Ovary (tissue), 7 donors: ENCODE measurements at regions not wholly inside any gene's neighbourhood (a gene's known extent, or its start where the extent isn't known, plus 50 kb on each side); places are given as distances from the start of the nearest gene placed in this dataset.
"Not testable (repeated sequence)": the region's sequence is repeated elsewhere in the genome, so short reads cannot be mapped to it uniquely, and the experiment has no call there.

ENCODE experiments used
- DNase-seq, 5 donors: peaks; one replicate each; pipeline ENCODE4 v3.0.0-alpha.2; 2019 to 2020
- H3K27ac ChIP-seq, 2 donors: fragments of 200-600 bp; one replicate each; pipeline versions ENCODE4 v1.5.1 to v1.8.0; 2019 to 2022
- H3K27me3 ChIP-seq: fragments of 200-600 bp; one replicate; pipeline ENCODE4 v1.8.0; 2022
- H3K36me3 ChIP-seq: fragments of 200-600 bp; sonication (generic); one replicate; pipeline ENCODE4 v1.5.1; 2019
- H3K4me1 ChIP-seq: one replicate; pipeline ENCODE4 v1.8.1; 2013; ENCODE audit warnings: mild to moderate bottlenecking, moderate library complexity; ENCODE audit not compliant: insufficient read depth
- H3K4me3 ChIP-seq: fragments of 200-600 bp; sonication (generic); one replicate; pipeline ENCODE4 v1.5.1; 2017
- H3K9me3 ChIP-seq, 2 donors: fragments of 200-600 bp in 1 of 2; sonication (generic) in 1 of 2; one replicate each; pipeline versions ENCODE4 v1.5.1 to v1.8.1; 2013 to 2019; ENCODE audit warnings: mild to moderate bottlenecking in 1 of 2, moderate library complexity in 1 of 2
- CTCF ChIP-seq, 3 donors: fragments of 450-650 bp in 2 of 3; fragments of 200-600 bp in 1 of 3; IDR thresholded peaks; one replicate each; pipeline versions ENCODE4 v1.5.1 to v1.8.0; 2016 to 2022; ENCODE audit warnings: antibody characterized with exemption in 3 of 3, mild to moderate bottlenecking in 1 of 3
- EP300 ChIP-seq: sonication (generic); formaldehyde crosslinking; IDR thresholded peaks from one replicate; pipeline ENCODE4 v1.6.1; 2017; ENCODE audit warnings: antibody characterized with exemption
- POLR2A ChIP-seq: fragments of 450-650 bp; IDR thresholded peaks from one replicate; pipeline ENCODE4 v1.6.1; 2017; ENCODE audit warnings: antibody characterized with exemption, mild to moderate bottlenecking, moderate library complexity
- WGBS, 3 donors: extraction: QIAGEN DNeasy Blood & Tissue Kit in 1 of 3; methylation state at CpG; one replicate each; pipeline versions ENCODE4 v1.1.5 to v1.1.7; 2013 to 2017; 5-methylcytosine and 5-hydroxymethylcytosine counted together
- intact Hi-C, 4 donors: fragments of 100-400 bp; cut with DNase I; formaldehyde crosslinking; loops; one replicate each; pipeline versions ENCODE4 v1.11.0 to v1.15.1; 2022 to 2023
- donor health status: DM: no; HTN: no; CAD: no; lungs with moderate emphysema.
- donor health status: DM: no; HTN: no; CAD: no.
- donor health status: Bipolar disorder and iron deficiency.
- donor health status: DM: no; HTN: no; CAD: no.
- donor health status: DM: yes; HTN: yes; CAD: no.

GRCh38 chr11:119572481-119573424 lies 149.8 kb upstream of the THY1 start:
- intact Hi-C loops: no loop called here
- WGBS, 3 donors: 80 to 86% (median 85%) methylated on average over 13 of the region's 13 CpGs
- H3K9me3 ChIP-seq: no peaks in the 10 kb centered on the region
- H3K27me3 ChIP-seq: no peaks in the 10 kb centered on the region
- H3K4me1 ChIP-seq: no peaks in the 10 kb centered on the region
- no peak for TF ChIP-seq EP300
- TF ChIP-seq CTCF (IDR thresholded peaks at IDR 0.05): no peak
- no peak for TF ChIP-seq POLR2A
- H3K4me3 ChIP-seq: no peak overlapping the region
- no peaks in the 10 kb centered on the region for H3K36me3 ChIP-seq
- H3K27ac ChIP-seq: no peak overlapping the region
- no peak for DNase-seq

- 56 to 71% (median 57%) methylated on average over 3 of the region's 3 CpGs for WGBS, 3 donors
- TF ChIP-seq CTCF (IDR thresholded peaks at IDR 0.05) (no peak), EP300 (no peak), POLR2A (no peak)
- H3K36me3 ChIP-seq: no peaks in the 10 kb centered on the region
- no peaks in the 10 kb centered on the region for H3K4me1 ChIP-seq
- no peaks in the 10 kb centered on the region for H3K9me3 ChIP-seq
- no peaks in the 10 kb centered on the region for H3K27me3 ChIP-seq
- intact Hi-C loops: no loop called here
- no peak overlapping the region for H3K27ac ChIP-seq
- no peak for DNase-seq
- H3K4me3 ChIP-seq: no peak overlapping the region
Measured at GRCh38 chr11:119571311-119571710, 148.3 kb upstream of the THY1 start.

- no peak for TF ChIP-seq CTCF (IDR thresholded peaks at IDR 0.05)
- TF ChIP-seq POLR2A: no peak
- TF ChIP-seq EP300: no peak
- no peak overlapping the region for H3K27ac ChIP-seq
Measured at GRCh38 chr11:119567688-119568582, 145.0 kb upstream of the THY1 start.

GRCh38 chr11:119566319-119566718 lies 143.3 kb upstream of the THY1 start:
- Histone ChIP-seq H3K27ac (no peak overlapping the region), H3K4me3 (no peak overlapping the region), H3K4me1 (no peaks in the 10 kb centered on the region), H3K9me3 (no peaks in the 10 kb centered on the region), H3K36me3 (no peaks in the 10 kb centered on the region), H3K27me3 (no peaks in the 10 kb centered on the region)
- intact Hi-C loops: no loop called here
- WGBS, 3 donors: 65 to 82% (median 74%) methylated on average over 2 of the region's 2 CpGs
- no peak for TF ChIP-seq POLR2A
- TF ChIP-seq CTCF (IDR thresholded peaks at IDR 0.05): no peak
- TF ChIP-seq EP300: no peak
- DNase-seq: no peak

More at GRCh38 chr11:119567688-119568582, 145.0 kb upstream of the THY1 start:
- 35 to 45% (median 36%) methylated on average over 9 of the region's 9 CpGs for WGBS, 3 donors
- no peaks in the 10 kb centered on the region for H3K9me3 ChIP-seq
- H3K4me3 ChIP-seq: no peak overlapping the region
- intact Hi-C loops: no loop called here
- no peaks in the 10 kb centered on the region for H3K4me1 ChIP-seq
- H3K36me3 ChIP-seq: no peaks in the 10 kb centered on the region
- no peak for DNase-seq
- no peaks in the 10 kb centered on the region for H3K27me3 ChIP-seq

GRCh38 chr11:119565693-119566092 lies 142.7 kb upstream of the THY1 start:
- DNase-seq, H3K27me3 ChIP-seq, intact Hi-C loops: not testable (repeated sequence)

More at GRCh38 chr11:119565693-119566092, 142.7 kb upstream of the THY1 start:
- not testable (repeated sequence) for H3K4me1 ChIP-seq, H3K4me3 ChIP-seq, H3K9me3 ChIP-seq, H3K36me3 ChIP-seq, H3K27ac ChIP-seq
